Stimulated activated CD4-positive, alpha-beta T cell treated with anti-CD3 and anti-CD28 coated beads, TNF-alpha, amount 100 ng/mL, for 1 hour (primary cell): ENCODE measurements at regions not wholly inside any gene's neighbourhood (a gene's known extent, or its start where the extent isn't known, plus 50 kb on each side); places are given as distances from the start of the nearest gene placed in this dataset.
"Not testable (repeated sequence)": the region's sequence is repeated elsewhere in the genome, so short reads cannot be mapped to it uniquely, and the experiment has no call there.

Experiments
- DNase-seq, 3 donors: peaks; one replicate each; pipeline ENCODE4 v3.0.0-alpha.2; 2020; ENCODE audit warnings: low read depth in 3 of 3, low spot score in 1 of 3

DNA sequence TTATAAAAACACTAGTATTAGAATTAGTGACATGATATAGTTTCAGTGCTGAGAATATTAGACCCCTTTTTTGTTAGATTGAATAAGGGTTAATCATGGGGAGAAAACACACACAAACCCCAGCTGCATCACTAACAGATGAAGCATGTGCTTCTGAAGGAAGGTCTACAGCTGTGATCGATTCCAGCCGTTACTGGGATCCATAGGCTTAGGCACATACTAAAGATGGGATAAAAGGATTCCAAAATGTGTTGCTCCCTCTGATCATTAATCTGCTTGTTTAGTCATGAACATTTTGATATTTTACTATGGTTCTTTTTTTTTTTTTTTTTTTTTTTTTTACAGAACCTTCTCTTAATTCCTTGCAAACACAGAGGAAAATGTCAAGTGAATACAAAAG lies 1591.3 kb downstream of the EFNB2 start:
- no peak for DNase-seq

- no peak for DNase-seq
Observed at GRCh38 chr13:104943331-104943730, 1592.1 kb downstream of the EFNB2 start.

GRCh38 chr13:104937881-104938280 lies 1597.6 kb downstream of the EFNB2 start:
- DNase-seq: no peak

GRCh38 chr13:104936304-104936703 lies 1599.2 kb downstream of the EFNB2 start:
- no peak for DNase-seq

DNA sequence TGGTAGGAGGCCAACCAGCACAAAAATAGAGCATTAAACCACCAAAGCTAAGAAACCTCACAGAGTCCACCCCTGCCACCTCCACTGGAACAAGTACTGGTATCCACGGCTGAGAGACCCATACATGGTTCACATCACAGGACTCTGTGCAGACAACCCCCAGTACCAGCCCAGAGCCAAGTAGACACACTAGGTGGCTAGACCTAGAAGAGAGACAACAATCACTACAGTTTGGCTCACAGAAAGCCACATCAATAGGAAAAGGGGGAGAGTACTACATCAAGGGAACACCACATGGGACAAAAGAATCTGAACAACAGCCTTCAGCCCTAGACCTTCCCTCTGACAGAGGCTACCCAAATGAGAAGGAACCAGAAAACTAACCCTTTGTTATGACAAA lies 1614.9 kb downstream of the EFNB2 start:
- DNase-seq: not testable (repeated sequence)

DNA sequence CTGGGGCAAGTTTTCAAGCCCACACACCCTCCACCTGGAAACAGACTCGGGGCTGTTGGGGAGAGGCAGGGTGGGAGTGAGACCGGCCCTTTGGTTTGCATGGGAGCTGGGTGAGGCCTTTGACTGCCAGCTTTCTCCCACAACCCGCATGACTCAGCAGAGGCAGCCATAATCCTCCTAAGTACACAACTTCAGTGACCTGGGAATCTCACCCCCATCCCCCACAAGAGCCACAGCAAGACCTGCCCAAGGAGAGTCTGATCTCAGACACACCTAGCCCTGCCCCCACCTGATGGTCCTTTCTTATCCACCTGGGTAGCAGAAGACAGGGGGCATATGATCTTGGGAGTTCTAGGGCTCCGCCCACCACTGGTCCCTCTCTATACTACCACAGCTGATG lies 1615.4 kb downstream of the EFNB2 start:
- DNase-seq: no peak

- no peak for DNase-seq
Observed at GRCh38 chr13:104900191-104900817, 1635.2 kb downstream of the EFNB2 start.

DNA sequence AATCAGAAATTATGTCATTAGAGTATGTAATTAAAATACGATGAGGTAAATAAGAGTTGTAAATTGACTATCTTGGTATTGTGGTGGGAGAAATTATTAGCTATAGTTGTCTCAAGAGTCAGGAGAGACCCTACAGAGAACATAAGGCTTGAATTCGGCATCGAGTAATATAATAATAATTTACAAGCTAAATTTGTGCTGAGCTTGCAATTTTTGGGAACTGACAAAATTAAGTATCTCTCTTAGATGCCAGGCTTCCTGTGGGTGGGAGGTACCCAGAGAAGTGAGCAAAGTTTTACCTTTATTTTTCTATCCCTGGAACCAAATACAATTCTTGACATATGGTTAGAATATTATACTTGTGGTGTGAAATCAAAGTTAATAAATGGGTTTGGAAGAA lies 1637.0 kb downstream of the EFNB2 start:
- DNase-seq: no peak

DNA sequence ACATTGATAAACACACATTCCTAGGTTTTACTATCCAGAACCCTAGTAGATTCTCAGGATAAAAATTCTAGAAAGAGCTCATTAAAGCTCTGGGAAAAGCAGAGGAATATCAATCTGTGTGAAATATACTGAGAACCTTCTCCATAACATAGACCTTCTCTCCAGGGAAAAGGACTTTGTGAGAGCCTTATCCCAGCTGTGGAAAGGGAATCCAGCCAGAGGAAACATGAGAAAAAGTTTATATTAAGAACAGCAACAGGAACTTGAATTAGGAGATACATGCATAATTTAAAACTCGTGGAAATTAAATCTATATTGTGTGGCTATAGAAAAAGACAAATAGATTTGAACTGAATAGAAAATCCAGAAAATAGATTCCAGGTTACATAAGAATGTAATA lies 1639.9 kb downstream of the EFNB2 start:
- no peak for DNase-seq

- DNase-seq: no peak
Observed at GRCh38 chr13:104875038-104875754, 1660.3 kb downstream of the EFNB2 start.

- no peak for DNase-seq
Observed at GRCh38 chr13:104872153-104872552, 1663.3 kb downstream of the EFNB2 start.

GRCh38 chr13:104871456-104871855 lies 1664.0 kb downstream of the EFNB2 start:
- DNase-seq: no peak

GRCh38 chr13:104869501-104869900 lies 1666.0 kb downstream of the EFNB2 start:
- no peak for DNase-seq

DNA sequence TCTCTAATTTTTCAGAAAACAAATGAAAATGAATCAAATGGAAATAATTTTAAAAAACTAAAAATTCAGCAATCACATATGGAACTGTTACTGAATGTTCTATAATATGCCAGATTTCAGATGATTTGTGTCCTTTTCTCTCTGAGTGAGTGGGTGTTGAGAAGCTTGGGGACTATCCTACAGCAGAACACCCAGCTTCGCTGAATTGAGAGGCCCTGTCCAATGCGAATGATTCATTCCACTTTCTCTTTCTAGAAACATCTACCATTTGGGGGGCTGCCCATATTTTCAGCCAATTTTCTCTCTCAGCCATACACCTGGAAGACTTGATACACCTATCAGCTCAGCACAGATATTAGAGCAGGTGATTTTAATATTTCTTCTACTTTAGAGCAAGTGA lies 1666.7 kb downstream of the EFNB2 start:
- no peak for DNase-seq

- DNase-seq: no peak
Observed at GRCh38 chr13:104855581-104855980, 1679.9 kb downstream of the EFNB2 start.

DNA sequence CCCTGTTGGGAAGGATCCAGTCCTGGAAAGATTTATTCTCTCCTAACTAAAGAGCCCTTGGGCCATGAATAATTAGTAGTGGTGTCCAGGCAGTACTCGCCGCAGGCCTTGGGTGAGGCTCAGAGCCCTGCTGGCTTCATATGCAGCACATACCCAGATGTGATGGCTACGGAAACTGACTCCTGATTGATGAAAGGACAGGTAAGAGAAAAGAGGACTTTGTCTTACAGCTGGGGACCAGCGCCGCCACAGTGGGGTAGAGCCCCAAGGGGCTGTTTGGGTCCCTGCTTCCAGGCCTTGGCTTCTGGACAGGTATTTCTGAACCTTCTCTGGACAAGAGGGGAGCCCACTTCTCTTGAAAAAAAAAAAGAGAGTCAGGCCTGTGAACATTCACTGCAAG lies 1680.8 kb downstream of the EFNB2 start:
- no peak for DNase-seq

DNA sequence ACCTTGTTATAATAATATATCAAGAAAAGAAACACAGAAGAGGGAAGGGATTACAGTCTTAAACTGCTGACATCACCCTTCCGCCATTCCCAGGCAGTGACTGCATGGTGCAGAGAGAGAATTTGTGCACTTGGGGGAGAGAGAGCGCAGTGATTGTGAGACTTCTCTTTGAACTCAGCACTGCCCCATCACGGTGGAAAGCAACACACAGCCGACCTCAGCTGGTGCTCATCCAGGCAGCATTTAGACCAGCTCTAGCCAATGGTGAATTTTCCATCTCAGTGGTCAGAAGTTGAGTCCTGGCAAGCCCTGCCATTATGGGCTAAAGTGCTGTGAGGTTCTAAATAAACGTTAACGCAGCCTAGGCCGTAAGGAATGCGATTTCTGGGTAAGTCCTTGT lies 1681.5 kb downstream of the EFNB2 start:
- DNase-seq: no peak

DNA sequence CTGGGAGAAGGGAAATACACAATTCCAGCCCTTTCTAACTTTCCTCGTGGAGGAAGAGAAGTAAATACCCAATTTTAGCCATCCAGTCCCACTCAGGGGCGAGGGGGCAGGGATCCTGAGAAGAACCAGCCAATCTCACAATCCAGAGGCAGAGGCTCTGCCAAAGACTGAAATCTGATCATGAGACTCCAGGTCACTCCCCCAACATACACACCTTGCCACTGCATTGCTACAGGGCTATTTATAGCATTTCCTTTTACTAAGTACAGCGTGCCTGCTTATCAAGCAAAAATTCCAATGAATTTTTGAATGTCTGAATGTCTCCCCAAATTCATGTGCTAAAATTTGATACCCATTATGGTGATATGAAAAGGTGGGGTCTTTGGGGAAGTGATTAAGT lies 1687.5 kb downstream of the EFNB2 start:
- no peak for DNase-seq

DNA sequence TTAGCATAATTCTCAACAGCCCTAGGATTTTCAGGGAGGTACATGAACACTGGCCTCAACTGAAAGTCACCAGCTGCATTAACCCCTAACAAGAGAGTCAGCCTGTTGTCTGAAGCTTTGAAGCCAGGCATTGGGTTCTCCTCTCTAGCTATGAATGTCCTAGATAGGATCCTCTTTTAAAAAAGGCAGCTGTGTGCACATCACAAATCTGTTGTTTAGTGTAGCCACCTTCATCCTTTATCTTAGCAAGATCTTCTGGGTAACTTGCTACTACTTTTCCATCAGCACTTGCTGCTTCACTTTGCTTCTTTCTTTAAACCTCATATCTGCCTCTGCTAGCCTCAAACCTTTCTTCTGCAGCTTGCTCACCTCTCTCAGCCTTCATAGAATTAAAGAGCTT lies 1692.1 kb downstream of the EFNB2 start:
- no peak for DNase-seq

DNA sequence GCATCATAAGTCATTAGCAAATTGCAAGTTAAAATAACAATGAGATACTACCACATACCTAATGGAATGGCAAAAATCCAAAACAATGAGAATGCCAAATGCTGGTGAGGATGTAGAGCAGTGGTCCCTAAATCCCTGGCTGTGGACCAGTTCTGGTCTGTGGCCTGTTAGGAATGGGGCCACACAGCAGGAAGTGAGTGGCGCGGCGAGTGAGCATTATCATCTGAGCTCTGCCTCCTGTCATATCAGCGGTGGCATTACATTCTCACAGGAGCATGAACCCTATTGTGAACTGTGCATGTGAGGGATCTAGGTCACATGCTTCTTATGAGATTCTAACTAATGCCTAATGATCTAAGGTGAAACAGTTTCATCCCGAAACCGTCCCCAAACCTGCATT lies 1694.4 kb downstream of the EFNB2 start:
- DNase-seq: no peak

GRCh38 chr13:104837756-104838155 lies 1697.7 kb downstream of the EFNB2 start:
- no peak for DNase-seq

DNA sequence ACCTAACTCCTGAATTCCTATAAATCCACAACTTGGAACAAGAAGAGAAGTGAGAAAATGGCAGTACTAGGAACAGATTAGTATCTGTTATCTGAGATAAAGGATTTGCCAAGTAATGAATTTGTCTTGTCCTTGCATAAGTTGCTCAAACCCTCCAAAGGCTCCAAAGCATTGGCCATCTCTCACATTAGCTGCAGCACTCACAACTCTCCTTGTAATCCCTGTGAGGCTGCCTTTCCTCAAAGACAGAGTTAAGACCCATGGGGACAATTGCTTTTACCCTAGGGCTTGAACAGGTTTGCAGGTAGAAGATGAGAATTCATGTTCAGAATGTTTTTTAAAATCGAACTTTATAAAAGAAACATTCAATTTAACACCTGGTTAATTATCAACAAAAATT lies 1702.2 kb downstream of the EFNB2 start:
- no peak for DNase-seq

DNA sequence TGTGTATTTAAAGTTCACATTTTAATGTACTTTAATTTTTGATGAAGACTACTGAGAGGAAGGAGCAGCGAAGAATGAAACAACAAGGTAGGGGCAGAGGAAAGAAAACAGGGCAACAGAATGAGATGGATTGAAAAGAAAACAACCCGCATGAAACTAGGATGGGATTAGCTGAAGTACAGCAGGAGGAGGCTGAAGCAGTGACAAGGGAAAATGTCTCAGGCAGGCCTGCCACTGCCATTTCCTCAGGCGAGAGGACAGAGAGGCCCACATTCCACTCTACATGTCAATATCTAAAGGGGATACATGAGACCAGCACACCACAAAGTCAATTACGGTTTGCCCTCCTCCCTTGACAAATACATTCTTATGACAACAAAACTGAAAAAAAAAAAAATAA lies 1703.2 kb downstream of the EFNB2 start:
- no peak for DNase-seq
